MCF 10A (cell line): ENCODE measurements at regions not wholly inside any gene's neighbourhood (a gene's known extent, or its start where the extent isn't known, plus 50 kb on each side); places are given as distances from the start of the nearest gene placed in this dataset.
A peak's percentile ranks its signal among the peaks of the same experiment; 100 is the strongest.

ENCODE experiments used
- BruUV-seq: library from RNA; stranded (reverse); fragments of 400-500 nt; replicated peaks from 2 replicates; lab custom pipeline; 2021; lab: Mats Ljungman, UMichigan
- CTCF ChIA-PET: fragments of 300-600 bp; sonication (Branson Sonifier 250); formaldehyde crosslinking; extraction: SDS; loops from one replicate; lab custom pipeline; 2021; ENCODE audit warnings: antibody characterized with exemption, inconsistent platforms; lab: Yijun Ruan, JAX
- POLR2A ChIA-PET: fragments of 300-600, 350-650 bp; sonication (Branson Sonifier 250); formaldehyde crosslinking; extraction: SDS; loops from one replicate; lab custom pipeline; 2020; ENCODE audit warnings: antibody characterized with exemption, inconsistent platforms; lab: Yijun Ruan, JAX
- DNase-seq: peaks from one replicate; pipeline ENCODE4 v3.0.0-alpha.2; 2018; ENCODE audit not compliant: unreplicated experiment
- H3K27ac Mint-ChIP-seq: one replicate; pipeline ENCODE4 v1.8.0; 2022; ENCODE audit warnings: mild to moderate bottlenecking, low read depth, mixed read lengths; ENCODE audit not compliant: unreplicated experiment
- H3K27me3 Mint-ChIP-seq: one replicate; pipeline ENCODE4 v1.8.0; 2022; ENCODE audit warnings: mixed read lengths; ENCODE audit not compliant: insufficient read depth, unreplicated experiment
- H3K36me3 Mint-ChIP-seq: one replicate; pipeline ENCODE4 v1.8.0; 2022; ENCODE audit warnings: mild to moderate bottlenecking, moderate library complexity, mixed read lengths; ENCODE audit not compliant: insufficient read depth, unreplicated experiment
- H3K4me1 Mint-ChIP-seq: one replicate; pipeline ENCODE4 v1.8.0; 2022; ENCODE audit warnings: mixed read lengths; ENCODE audit not compliant: insufficient read depth, unreplicated experiment
- H3K4me3 Mint-ChIP-seq: one replicate; pipeline ENCODE4 v1.8.0; 2022; ENCODE audit warnings: mild to moderate bottlenecking, moderate library complexity, mixed read lengths; ENCODE audit not compliant: unreplicated experiment
- H3K9me3 Mint-ChIP-seq: one replicate; pipeline ENCODE4 v1.8.0; 2022; ENCODE audit warnings: mixed read lengths; ENCODE audit not compliant: unreplicated experiment
- CTCF ChIP-seq: fragments of 200-600 bp; IDR thresholded peaks from one replicate; pipeline ENCODE4 v1.8.0; 2022; ENCODE audit warnings: antibody characterized with exemption, mild to moderate bottlenecking; ENCODE audit not compliant: unreplicated experiment
- intact Hi-C: fragments of 100-400 bp; cut with micrococcal nuclease; formaldehyde crosslinking; loops from 2 replicates; pipeline ENCODE4 v1.14.1; 2022

- H3K4me1 Mint-ChIP-seq = no peaks in the 10 kb centered on the region
- BruUV-seq = no TSS peak
- no peaks in the 10 kb centered on the region for H3K9me3 Mint-ChIP-seq
- H3K4me3 Mint-ChIP-seq = no peak overlapping the region
- ChIA-PET CTCF (no interaction called here), POLR2A (no interaction called here)
- TF ChIP-seq CTCF = no peak
- no peak for DNase-seq
- H3K27ac Mint-ChIP-seq = no peak overlapping the region
- peaks cover 6% of the 10 kb centered on the region for H3K36me3 Mint-ChIP-seq
- no peaks in the 10 kb centered on the region for H3K27me3 Mint-ChIP-seq
- intact Hi-C loops = no loop called here
Measured at GRCh38 chr1:101079341-101079740, 53.8 kb upstream of the DPH5 start.

- H3K27ac Mint-ChIP-seq = no peak overlapping the region
- no peak for DNase-seq
- ChIA-PET CTCF (no interaction called here), POLR2A (no interaction called here)
- no peak overlapping the region for H3K4me3 Mint-ChIP-seq
- no peaks in the 10 kb centered on the region for H3K9me3 Mint-ChIP-seq
- no peaks in the 10 kb centered on the region for H3K27me3 Mint-ChIP-seq
- intact Hi-C loops = no loop called here
- no peak for TF ChIP-seq CTCF
- BruUV-seq = no TSS peak
- peaks cover 6% of the 10 kb centered on the region for H3K36me3 Mint-ChIP-seq
- no peaks in the 10 kb centered on the region for H3K4me1 Mint-ChIP-seq
Measured at GRCh38 chr1:101077849-101078248, 52.3 kb upstream of the DPH5 start.

GRCh38 chr1:101075926-101076325, 50.3 kb upstream of the DPH5 start:
- Mint-ChIP-seq H3K27ac (no peak overlapping the region), H3K4me3 (no peak overlapping the region), H3K27me3 (no peaks in the 10 kb centered on the region), H3K36me3 (peaks cover 6% of the 10 kb centered on the region), H3K4me1 (no peaks in the 10 kb centered on the region), H3K9me3 (no peaks in the 10 kb centered on the region)
- no TSS peak for BruUV-seq
- no peak for TF ChIP-seq CTCF
- intact Hi-C loops = no loop called here
- ChIA-PET POLR2A (interaction anchor here (1.1 to 1.3 kb wide), 2 partner anchors 13 to 50 kb away, joined by 3 to 5 read pairs; partner anchors contain the start of gene DPH5), CTCF (interaction anchor here (0.6 to 1.2 kb wide), 3 partner anchors 41 to 239 kb away, joined by 3 to 5 read pairs (median 3); no protein-coding TSS in a partner anchor)
- peak; percentile 29 for DNase-seq
